A204.1 (cell line): ENCODE measurements at regions not wholly inside any gene's neighbourhood (a gene's known extent, or its start where the extent isn't known, plus 50 kb on each side); places are given as distances from the start of the nearest gene placed in this dataset.

Experiments
- FAIRE-seq: peaks from 2 replicates; lab custom pipeline; 2012; peaks lifted over from hg19 to GRCh38; lab: Jason Lieb, UNC

DNA sequence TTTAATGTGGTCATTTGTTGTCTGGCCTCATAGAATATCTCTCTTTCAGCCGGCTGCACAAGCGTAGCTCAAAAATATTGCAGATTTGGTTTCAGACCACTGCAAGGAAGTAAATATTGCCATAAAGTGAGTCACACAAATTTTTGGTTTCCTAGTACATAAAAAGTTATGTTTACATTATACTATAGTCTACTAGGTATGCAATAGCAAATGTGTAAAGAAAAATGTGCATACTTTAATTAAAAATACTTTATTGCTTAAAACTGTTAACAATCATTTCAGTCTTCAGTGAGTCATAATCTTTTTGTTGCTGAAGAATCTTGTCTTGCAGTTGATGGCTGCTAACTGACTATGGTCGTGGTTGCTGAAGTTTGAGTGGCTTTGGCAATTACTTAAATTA, 425.1 kb upstream of the ROBO1 start:
- no peak for FAIRE-seq

DNA sequence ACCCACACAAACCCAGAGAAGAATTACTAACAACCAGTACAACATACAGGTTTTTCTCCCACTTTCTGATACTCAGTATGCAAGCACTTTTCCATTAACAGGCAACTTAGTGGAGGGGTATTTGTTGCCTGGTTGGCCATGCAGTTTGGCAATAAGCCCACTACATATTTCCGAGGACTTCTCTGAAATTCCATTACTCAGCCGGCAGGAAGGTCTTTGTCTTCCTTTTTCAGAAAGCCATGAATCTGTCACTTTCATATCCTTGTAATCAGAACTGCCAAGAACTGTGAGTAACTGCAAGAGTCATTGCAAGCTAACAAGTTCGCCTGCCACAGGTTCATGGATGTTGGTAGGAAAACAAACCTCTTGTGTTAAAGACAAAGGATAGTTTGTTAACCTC, 422.3 kb upstream of the ROBO1 start:
- FAIRE-seq: no peak

DNA sequence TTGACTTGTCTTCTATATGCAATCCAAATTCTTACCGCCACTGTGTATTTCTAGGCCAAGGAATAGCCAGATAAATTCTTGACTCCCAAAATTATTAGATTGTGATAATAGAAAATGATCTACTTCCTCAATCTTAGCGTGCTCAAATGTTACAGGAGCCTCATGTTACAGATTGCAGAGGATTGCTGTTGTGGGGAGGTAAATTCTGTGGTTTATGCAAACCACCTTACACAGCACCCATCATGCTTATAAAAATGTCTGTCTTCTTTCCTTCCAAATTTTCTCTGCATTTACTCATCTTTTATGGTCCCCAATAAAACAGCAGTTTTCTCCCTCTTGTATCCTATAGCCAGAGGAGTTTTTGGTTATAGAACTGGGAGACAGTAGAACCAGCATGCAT, 420.2 kb upstream of the ROBO1 start:
- FAIRE-seq: no peak

DNA sequence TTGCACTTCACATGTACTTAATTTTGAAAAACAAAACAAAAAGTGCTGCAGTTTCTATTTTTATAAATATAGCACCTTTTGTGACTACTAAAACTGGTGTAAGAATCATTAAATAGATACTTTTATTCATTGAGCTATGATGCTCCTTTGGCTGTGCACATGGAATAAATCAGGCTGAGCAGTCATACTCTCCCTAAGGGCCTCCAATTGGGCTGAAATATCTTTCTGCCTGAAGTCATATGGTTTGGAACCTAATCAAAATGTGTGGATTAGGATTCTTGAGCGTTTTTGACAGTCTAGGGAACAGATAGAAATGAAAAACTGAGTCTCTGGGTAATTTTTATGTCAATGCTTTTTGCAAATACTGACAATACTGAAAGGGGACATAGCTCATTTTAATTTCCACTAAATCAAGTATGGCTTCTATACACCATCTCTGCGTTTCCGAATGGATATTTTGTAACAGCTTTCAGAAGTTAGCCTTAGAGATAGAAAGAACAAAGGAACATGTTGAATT, 392.2 kb upstream of the ROBO1 start:
- no peak for FAIRE-seq

DNA sequence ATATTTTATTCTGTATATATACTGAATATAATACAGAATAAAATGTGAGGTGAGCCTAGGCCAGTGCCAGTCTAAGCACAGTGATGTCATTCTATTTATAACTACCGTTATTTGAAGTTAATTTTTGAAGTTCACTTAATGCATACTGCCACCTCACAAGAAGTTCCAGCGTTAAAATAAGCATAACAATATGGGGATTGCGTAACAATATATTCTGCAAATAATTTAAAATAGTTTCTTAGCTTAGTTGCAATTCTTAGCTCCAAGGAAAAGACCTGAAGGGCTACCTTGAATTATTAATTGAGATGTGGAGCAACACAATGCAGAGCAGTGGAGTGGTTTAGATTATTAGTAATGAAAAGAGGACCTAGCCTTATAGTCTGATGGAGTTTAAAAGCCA, 390.5 kb upstream of the ROBO1 start:
- FAIRE-seq: no peak

DNA sequence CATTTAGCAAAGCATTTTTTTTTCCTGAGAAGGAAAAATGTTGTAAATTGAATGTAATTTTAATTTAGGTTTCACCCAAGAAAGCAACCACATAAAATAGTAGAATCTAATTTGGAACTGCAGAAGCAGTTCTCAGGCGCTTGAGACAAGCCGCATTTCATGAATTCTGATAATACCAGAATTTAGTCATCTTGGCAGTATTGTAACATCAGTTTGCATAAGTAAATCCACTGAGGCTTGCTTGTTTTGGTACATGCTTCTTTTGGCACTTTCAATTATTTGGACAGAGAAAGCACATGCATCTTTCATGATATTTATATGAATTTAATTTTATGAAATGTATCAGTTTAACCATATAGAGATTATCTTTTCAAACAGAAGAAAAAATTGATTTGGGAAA, 389.7 kb upstream of the ROBO1 start:
- FAIRE-seq: no peak

DNA sequence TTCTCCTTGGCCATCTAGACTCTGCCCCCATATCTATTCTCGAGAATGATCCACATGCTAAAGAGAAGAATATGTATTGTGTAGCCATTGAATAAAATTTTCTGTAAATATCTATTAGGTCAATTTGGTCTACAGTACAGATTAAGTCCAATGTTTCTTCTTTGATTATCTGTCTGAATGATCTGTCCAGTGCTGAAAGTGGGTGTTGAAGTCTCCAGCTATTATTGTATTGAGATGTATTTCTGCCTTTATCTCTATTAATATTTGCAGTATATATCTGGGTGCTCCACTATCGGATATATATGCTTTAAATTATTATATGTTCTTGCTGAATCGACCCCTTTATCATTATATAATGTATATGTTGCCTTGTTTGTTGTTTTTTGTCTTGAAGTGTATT, 384.9 kb upstream of the ROBO1 start:
- FAIRE-seq: no peak

DNA sequence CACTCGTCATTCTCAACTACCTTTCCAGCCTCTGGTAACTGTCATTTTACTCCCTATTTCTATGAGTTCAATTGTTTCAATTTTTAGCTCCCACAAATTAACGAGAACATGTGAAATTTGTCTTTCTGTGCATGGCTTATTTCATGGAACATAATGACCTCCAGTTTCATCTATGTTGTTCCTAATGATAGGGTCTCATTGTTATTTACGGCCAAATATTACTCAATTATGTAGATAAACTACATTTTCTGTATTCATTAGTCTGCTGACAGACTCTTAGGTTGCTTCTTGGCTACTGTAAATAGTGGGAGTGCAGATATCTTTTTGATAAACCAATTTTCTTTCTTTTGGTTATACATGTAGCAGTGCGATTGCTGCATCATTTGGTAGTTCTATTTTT, 374.9 kb upstream of the ROBO1 start:
- no peak for FAIRE-seq

DNA sequence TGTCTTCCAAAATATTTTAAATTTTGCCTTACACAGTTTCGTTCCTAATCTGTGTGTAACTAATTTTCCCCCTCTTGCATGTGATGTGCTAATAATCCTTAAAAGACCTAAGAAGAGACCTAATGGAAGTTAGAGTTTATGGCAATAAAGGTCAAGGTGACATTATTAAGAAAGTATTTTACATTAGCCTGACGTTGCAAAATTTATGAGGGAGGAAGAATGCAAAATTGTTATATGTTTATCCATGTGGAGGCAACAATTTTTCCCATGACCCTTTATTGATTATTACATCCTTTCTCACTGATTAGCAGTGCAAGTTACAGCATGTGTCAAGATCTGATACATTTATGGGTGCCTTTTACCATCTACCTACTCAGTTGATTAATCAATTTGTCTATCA, 373.8 kb upstream of the ROBO1 start:
- FAIRE-seq: no peak

DNA sequence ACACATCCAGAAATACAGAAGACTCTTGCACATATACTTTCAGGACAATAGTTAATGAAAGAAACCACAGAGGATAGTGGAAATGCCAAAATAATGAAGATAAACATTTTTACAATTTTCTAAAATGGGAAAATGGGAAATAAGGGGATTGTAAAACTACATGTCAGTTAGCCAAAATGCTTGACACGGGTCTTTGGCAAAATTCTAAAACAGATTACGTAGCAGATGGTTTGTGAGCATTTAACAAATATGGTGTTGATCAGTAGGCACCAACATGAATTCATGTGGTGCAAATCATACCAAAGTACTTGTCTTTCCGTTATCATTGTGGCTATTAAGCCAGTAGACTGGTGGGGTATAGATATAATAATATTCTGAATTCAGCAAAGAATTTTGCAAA, 348.5 kb upstream of the ROBO1 start:
- FAIRE-seq: no peak

DNA sequence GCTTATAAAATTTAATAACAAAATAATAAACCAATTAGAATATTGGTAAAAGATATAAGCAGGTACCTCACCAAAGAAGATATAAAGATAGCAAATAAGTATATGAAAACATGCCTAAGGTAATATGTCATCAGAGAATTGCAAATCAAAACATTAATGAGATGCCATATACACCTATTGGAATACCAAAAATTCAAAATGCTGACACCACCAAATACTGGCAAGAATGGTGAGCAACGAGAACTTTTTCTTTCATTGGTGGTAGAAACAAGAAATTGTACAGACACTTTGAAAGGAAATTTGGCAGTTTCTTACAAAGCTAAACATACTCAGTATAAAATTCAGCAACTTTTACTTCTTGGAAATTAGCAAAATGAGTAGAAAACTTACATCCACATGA, 346.9 kb upstream of the ROBO1 start:
- FAIRE-seq: no peak

DNA sequence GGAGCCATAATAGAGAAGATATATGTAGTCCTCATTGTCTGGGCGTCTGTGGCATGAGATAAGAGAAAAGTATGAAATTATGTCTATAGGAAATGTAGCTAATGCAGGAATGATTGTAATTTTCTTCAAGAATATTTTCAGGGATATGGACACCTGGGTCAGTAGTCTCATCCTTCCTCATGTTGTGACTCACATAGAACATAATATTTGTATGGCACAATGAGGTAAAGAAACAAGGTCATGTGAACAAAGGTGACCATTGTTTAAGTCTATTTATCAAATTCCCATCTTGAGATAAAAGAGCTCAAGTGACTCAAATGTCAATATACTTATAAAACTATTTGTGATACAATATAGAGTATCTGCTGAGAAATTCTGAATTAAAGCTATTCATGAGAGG, 345.5 kb upstream of the ROBO1 start:
- FAIRE-seq: no peak

DNA sequence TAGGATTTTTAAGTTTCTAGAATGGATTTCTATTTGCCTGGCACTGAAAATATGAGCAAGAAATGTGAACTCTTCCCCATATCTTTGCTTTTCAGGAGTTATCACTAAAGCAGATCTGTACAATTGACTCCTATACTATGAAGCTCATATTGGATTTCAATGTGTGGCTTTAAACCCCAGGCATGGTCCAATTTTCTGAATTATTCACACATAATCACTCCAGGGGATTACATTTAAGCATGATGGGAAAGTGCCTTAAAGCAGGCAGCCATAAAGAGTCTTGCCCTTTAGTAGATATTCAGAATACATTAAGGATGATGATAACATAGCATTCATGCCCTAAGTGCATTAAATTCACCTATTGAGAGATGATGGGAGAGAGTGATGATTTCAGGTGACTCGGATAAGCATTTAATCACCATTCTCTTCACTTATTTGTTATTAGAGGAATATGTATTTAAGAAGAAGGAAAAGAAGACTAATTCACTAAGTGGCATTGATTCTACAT, 331.8 kb upstream of the ROBO1 start:
- no peak for FAIRE-seq

DNA sequence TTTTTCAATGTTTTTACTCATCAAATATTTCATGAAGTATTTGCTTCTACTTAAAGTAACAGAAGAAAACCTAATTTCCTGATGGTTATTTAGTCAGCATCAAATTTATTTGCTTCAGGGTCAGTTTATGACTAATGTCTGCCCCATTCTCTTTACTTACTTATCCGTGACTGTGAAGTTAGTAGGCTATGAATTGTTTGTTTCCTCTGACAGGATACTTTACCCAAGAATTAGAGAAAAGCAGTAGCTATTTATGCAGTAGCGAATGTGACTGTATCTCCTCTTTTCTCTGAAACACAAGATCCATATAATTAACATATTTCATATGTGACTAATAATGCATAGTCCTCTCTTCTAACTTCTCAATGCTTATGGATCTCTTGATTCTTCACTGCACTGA, 329.9 kb upstream of the ROBO1 start:
- FAIRE-seq: no peak

DNA sequence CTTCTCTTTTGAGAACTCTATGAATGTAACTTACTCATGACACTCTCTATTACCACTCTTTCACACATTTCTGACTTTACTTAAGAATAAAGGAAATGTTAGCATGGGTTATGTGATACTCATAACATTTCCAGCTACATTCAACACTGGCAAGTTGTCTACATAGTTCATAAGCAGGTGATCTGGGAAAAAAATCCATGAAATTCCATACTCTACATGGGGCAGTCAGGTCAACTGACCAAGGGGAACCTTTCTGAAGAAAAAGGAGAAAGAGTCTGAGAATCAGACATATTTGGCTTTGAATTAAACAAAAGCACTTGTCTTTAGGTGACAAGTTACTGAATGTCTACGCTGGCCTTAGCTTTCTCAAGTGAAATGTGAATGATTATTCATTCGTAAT, 329.1 kb upstream of the ROBO1 start:
- FAIRE-seq: no peak

DNA sequence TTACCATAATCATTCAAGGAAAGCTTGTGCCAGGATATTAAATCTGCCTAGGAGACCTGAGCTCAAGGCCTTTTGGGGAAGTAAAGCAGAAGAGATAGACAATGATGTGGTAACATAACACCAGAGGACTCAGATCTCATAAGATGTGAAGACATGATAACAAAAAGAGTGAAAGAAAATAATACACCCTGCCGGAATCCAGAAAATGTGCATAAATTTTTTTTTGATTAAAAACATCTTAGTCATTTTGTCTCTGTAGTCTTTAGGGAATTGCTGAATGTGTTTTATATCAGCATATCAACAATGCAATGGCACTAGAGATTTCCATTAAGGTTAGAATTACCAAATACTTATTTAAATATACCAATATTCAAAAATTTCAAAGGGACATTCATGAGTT, 326.8 kb upstream of the ROBO1 start:
- no peak for FAIRE-seq

DNA sequence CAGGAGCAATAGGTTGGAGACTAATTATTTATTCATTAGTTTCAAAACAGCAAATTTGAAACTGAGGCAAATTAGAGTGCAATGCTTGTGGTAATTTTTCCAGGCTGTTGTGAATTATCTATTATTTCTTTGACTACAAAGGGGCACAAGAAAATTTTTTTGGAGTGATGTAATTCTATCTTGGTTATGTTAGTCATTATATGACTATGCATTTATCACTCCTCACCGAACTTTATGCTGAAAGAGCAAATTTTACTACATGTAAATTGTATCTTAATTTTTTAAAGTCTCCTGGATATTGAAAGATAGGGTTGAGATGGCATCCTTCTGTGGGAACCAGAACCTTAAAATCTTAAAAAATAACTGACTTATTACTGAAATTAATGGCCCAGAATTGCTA, 320.0 kb upstream of the ROBO1 start:
- no peak for FAIRE-seq

DNA sequence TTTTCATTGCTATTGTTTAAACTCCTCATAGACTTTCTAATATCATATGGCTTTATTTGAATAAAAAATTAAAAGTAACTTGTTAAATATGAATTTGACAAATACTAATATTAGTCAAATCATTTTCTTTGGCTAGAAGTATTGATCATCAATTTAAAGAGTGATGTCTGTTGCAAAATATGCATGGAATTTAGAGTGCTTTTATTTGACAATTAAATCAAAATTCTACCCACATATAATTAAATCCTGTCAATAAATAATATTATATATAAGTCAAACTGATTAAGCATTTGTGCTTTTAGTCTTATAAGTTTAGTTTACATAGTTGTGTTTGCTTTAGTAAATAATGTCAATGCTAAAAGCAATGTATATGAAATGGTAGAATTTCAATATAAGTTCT, 318.6 kb upstream of the ROBO1 start:
- no peak for FAIRE-seq

DNA sequence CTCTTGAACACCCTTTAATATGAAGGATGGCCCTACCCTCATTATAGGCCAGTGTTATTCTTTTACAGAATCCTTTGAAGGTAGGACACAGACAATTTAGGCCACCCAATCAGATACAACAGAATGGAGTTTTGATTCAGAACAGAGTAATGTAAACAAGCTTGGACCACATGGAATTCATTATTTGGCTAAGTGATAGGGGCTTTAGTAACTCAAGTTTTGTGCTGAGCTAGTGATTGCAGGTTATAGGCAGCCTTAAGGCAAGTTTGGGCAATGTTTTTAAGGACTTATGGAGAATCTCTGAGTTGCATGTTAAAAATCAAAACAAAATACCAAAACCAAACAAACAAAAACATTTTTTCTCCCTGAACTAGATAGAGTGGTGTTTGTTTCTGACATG, 312.1 kb upstream of the ROBO1 start:
- FAIRE-seq: no peak

DNA sequence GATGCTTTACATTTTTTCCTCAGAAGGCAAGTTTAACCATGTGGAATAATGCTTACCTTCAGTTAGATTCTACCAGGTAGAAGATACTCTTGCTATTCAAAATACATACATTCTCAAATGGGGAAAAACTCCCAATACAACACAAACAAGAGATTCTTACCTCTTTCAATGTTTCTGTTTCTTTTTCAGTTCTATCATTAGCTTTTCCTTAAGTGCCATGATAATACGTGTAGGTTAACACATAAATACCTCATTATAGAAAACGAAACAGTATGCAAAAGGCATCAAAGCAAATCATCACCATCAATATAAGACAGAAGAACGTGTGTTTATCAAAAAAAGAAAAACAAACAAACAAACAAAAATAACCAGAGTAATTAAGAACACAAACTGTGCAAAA, 300.7 kb upstream of the ROBO1 start:
- no peak for FAIRE-seq

DNA sequence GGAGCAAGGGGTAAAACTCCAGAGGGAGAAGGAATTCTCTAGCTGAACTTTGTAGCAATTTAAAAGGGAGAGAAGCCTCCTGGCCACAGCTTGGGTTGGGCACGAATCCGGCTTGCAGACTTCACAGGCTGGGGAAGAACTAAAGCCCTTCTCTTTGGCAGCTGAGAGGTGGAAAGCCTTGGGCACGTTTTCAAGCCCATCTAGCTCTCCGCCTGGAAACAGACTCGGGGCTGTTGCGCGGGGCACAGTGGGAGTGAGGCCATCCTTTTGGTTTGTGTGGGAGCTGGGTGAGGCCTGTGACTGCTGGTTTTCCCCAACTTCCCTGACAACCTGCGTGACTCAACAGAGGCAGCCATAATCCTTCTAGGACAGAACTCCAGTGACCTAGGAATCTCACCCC, 295.7 kb upstream of the ROBO1 start:
- no peak for FAIRE-seq

DNA sequence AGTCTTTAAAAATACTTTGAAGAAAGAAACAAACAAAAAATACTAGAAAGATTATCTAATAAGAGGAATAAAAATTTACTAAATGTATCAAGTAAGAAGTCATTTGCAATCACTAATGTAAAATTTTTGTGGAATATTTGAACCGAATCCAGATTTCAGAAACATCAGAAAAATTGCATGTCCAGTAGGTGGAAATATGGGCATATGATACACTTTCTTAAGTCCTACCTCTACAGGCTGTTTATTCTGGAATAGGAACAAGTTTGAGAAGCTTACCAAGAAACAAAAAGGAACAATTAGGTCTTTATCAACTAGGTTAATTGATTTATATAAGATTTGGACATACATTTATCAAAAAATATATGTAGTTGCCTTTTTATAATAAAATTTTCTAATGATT, 292.9 kb upstream of the ROBO1 start:
- no peak for FAIRE-seq

DNA sequence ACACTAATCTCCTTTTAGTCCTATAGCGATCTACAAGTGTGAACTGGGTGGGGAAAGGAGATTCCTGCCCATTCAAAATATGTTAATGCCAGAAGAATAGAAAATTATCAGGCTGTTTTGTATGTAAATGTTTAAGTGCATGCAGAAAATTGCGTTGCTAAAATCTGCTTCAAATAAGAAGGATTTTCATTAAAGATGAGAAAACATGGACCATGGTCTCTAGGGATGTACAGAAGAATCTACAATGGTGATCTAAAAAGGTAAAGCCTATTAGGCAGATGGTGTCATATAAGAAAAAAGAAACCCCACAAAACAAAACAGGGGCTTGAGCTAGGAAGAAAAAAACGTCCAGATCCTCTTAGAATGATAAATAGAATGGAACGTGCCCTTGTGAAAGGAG, 287.5 kb upstream of the ROBO1 start:
- FAIRE-seq: no peak

DNA sequence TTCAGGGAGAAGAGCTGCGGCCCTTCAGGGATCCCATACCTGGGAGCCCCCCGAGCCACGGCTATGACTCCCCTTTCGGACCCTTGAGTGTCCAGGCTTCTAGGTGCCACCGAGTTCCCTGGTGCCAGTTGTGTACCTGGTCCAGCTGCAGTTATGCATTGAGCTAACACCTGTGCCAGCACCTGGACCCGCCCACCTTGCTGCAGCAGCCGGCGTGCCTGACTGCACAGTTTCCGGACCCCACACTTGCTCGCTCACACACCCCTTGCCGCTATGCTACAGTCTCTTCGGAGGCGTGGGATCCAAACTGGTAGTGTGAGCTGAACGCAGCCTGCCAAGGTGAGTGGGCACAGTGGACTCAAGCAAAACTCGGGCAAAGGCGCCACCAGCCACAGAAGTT, 284.5 kb upstream of the ROBO1 start:
- no peak for FAIRE-seq

DNA sequence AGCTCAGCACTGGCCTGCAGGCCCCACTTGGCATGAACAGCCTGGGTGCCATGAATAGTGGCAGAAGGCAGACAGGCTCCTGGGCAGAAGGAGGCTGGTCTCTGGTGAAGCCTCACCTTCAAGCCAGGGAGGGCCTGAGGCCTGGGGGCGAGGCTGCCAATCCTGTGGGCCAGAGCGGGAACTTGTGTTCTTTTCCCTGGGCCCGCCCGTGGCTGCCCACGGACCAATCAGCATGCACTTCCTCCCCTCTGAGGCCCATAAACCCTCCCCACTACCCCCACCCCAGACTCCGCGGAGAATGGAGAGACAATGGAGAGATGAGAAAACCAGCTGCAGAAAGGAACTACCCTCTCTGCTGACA, 283.8 kb upstream of the ROBO1 start:
- FAIRE-seq: no peak
